ENCODE measurements at regions not wholly inside any gene's neighbourhood (a gene's known extent, or its start where the extent isn't known, plus 50 kb on each side); places are given as distances from the start of the nearest gene placed in this dataset.

GRCh38 chr1:218692808-218693207, 347.7 kb downstream of the TGFB2 start:
- Mint-ChIP-seq H3K9me3 (peaks cover 0 to 3% of the 10 kb centered on the region in 2 donors), H3K27me3 (ENCODE audit: low read depth) (no peaks in the 10 kb centered on the region), H3K27ac (no peak overlapping the region), H3K36me3 (ENCODE audit: insufficient read depth in 2 of 2) (no peaks in the 10 kb centered on the region), H3K4me3 (no peak overlapping the region), H3K4me1 (ENCODE audit: low read depth) (no peaks in the 10 kb centered on the region)
- DNase-seq (no peak), ATAC-seq (replicated peaks in 1 of 2) (no peak)

GRCh38 chr1:218693599-218693998, 348.5 kb downstream of the TGFB2 start:
- Mint-ChIP-seq H3K27me3 (ENCODE audit: low read depth) (no peaks in the 10 kb centered on the region), H3K9me3 (peaks cover 0 to 3% of the 10 kb centered on the region in 2 donors), H3K36me3 (ENCODE audit: insufficient read depth in 2 of 2) (no peaks in the 10 kb centered on the region), H3K4me1 (ENCODE audit: low read depth) (no peaks in the 10 kb centered on the region), H3K4me3 (no peak overlapping the region), H3K27ac (no peak overlapping the region)
- ATAC-seq (replicated peaks in 1 of 2) (no peak), DNase-seq (no peak)

- peaks cover 0 to 3% of the 10 kb centered on the region in 2 donors for H3K9me3 Mint-ChIP-seq
- no peak overlapping the region for H3K4me3 Mint-ChIP-seq
- H3K36me3 Mint-ChIP-seq (ENCODE audit: insufficient read depth in 2 of 2) = no peaks in the 10 kb centered on the region
- DNase-seq (no peak), ATAC-seq (replicated peaks in 1 of 2) (no peak)
- H3K4me1 Mint-ChIP-seq (ENCODE audit: low read depth) = no peaks in the 10 kb centered on the region
- H3K27ac Mint-ChIP-seq = no peak overlapping the region
- H3K27me3 Mint-ChIP-seq (ENCODE audit: low read depth) = no peaks in the 10 kb centered on the region
Measured at GRCh38 chr1:218694085-218694484, 348.9 kb downstream of the TGFB2 start.

- Mint-ChIP-seq H3K27ac (no peak overlapping the region), H3K36me3 (ENCODE audit: insufficient read depth in 2 of 2) (no peaks in the 10 kb centered on the region), H3K4me1 (ENCODE audit: low read depth) (no peaks in the 10 kb centered on the region), H3K27me3 (ENCODE audit: low read depth) (no peaks in the 10 kb centered on the region), H3K9me3 (peaks cover 0 to 3% of the 10 kb centered on the region in 2 donors), H3K4me3 (no peak overlapping the region)
- ATAC-seq (replicated peaks in 1 of 2) (no peak), DNase-seq (no peak)
Measured at GRCh38 chr1:218694636-218695035, 349.5 kb downstream of the TGFB2 start.

GRCh38 chr1:218695525-218695924, 350.4 kb downstream of the TGFB2 start:
- Mint-ChIP-seq H3K27ac (no peak overlapping the region), H3K4me3 (no peak overlapping the region), H3K9me3 (peaks cover 0 to 4% of the 10 kb centered on the region in 2 donors), H3K27me3 (ENCODE audit: low read depth) (no peaks in the 10 kb centered on the region), H3K4me1 (ENCODE audit: low read depth) (no peaks in the 10 kb centered on the region), H3K36me3 (ENCODE audit: insufficient read depth in 2 of 2) (no peaks in the 10 kb centered on the region)
- DNase-seq = no peak
- ATAC-seq (replicated peaks in 1 of 2) = no peak

GRCh38 chr1:218698141-218698540, 353.0 kb downstream of the TGFB2 start:
- peaks cover under 1 to 5% of the 10 kb centered on the region in 2 donors for H3K9me3 Mint-ChIP-seq

GRCh38 chr1:218699421-218699820, 354.3 kb downstream of the TGFB2 start:
- Mint-ChIP-seq H3K4me3 (no peak overlapping the region), H3K4me1 (ENCODE audit: low read depth) (no peaks in the 10 kb centered on the region), H3K9me3 (peaks cover 2 to 8% of the 10 kb centered on the region in 2 donors), H3K27me3 (ENCODE audit: low read depth) (no peaks in the 10 kb centered on the region), H3K27ac (no peak overlapping the region), H3K36me3 (ENCODE audit: insufficient read depth in 2 of 2) (no peaks in the 10 kb centered on the region)
- DNase-seq = no peak
- ATAC-seq (replicated peaks in 1 of 2) = no peak

More at GRCh38 chr1:218698141-218698540, 353.0 kb downstream of the TGFB2 start:
- Mint-ChIP-seq H3K4me1 (ENCODE audit: low read depth) (no peaks in the 10 kb centered on the region), H3K27ac (no peak overlapping the region), H3K36me3 (ENCODE audit: insufficient read depth in 2 of 2) (no peaks in the 10 kb centered on the region), H3K4me3 (no peak overlapping the region), H3K27me3 (ENCODE audit: low read depth) (no peaks in the 10 kb centered on the region)
- DNase-seq = no peak
- ATAC-seq (replicated peaks in 1 of 2) = no peak

- no peak overlapping the region for H3K27ac Mint-ChIP-seq
- H3K27me3 Mint-ChIP-seq (ENCODE audit: low read depth) = no peaks in the 10 kb centered on the region
- peaks cover 2 to 8% of the 10 kb centered on the region in 2 donors for H3K9me3 Mint-ChIP-seq
- DNase-seq = no peak
- H3K4me3 Mint-ChIP-seq = no peak overlapping the region
- no peak for ATAC-seq (replicated peaks in 1 of 2)
- no peaks in the 10 kb centered on the region for H3K4me1 Mint-ChIP-seq (ENCODE audit: low read depth)
- no peaks in the 10 kb centered on the region for H3K36me3 Mint-ChIP-seq (ENCODE audit: insufficient read depth in 2 of 2)
Measured at GRCh38 chr1:218699865-218700264, 354.7 kb downstream of the TGFB2 start.

GRCh38 chr1:218700666-218701065, 355.5 kb downstream of the TGFB2 start:
- Mint-ChIP-seq H3K9me3 (peaks cover 2 to 9% of the 10 kb centered on the region in 2 donors), H3K36me3 (ENCODE audit: insufficient read depth in 2 of 2) (no peaks in the 10 kb centered on the region), H3K27me3 (ENCODE audit: low read depth) (no peaks in the 10 kb centered on the region), H3K27ac (no peak overlapping the region), H3K4me3 (no peak overlapping the region), H3K4me1 (ENCODE audit: low read depth) (no peaks in the 10 kb centered on the region)
- ATAC-seq (replicated peaks in 1 of 2) (no peak), DNase-seq (no peak)

- H3K27ac Mint-ChIP-seq = no peak overlapping the region
- H3K4me3 Mint-ChIP-seq = no peak overlapping the region
- no peaks in the 10 kb centered on the region for H3K4me1 Mint-ChIP-seq (ENCODE audit: low read depth)
- no peaks in the 10 kb centered on the region for H3K36me3 Mint-ChIP-seq (ENCODE audit: insufficient read depth in 2 of 2)
- DNase-seq (no peak), ATAC-seq (replicated peaks in 1 of 2) (no peak)
- peaks cover 2 to 9% of the 10 kb centered on the region in 2 donors for H3K9me3 Mint-ChIP-seq
- no peaks in the 10 kb centered on the region for H3K27me3 Mint-ChIP-seq (ENCODE audit: low read depth)
Measured at GRCh38 chr1:218701131-218701530, 356.0 kb downstream of the TGFB2 start.

GRCh38 chr1:218702775-218703174, 357.6 kb downstream of the TGFB2 start:
- ATAC-seq (replicated peaks in 1 of 2) = no peak
- H3K27ac Mint-ChIP-seq = no peak overlapping the region
- no peak overlapping the region for H3K4me3 Mint-ChIP-seq
- no peaks in the 10 kb centered on the region for H3K36me3 Mint-ChIP-seq (ENCODE audit: insufficient read depth in 2 of 2)
- no peaks in the 10 kb centered on the region for H3K27me3 Mint-ChIP-seq (ENCODE audit: low read depth)
- DNase-seq = no peak
- no peaks in the 10 kb centered on the region for H3K4me1 Mint-ChIP-seq (ENCODE audit: low read depth)
- peaks cover 2 to 8% of the 10 kb centered on the region in 2 donors for H3K9me3 Mint-ChIP-seq

GRCh38 chr1:218703836-218704235, 358.7 kb downstream of the TGFB2 start:
- Mint-ChIP-seq H3K4me1 (ENCODE audit: low read depth) (no peaks in the 10 kb centered on the region), H3K27me3 (ENCODE audit: low read depth) (no peaks in the 10 kb centered on the region), H3K9me3 (peaks cover 2 to 8% of the 10 kb centered on the region in 2 donors), H3K27ac (no peak overlapping the region), H3K36me3 (ENCODE audit: insufficient read depth in 2 of 2) (no peaks in the 10 kb centered on the region), H3K4me3 (no peak overlapping the region)
- ATAC-seq (replicated peaks in 1 of 2) (no peak), DNase-seq (no peak)

- Mint-ChIP-seq H3K4me1 (ENCODE audit: low read depth) (no peaks in the 10 kb centered on the region), H3K36me3 (ENCODE audit: insufficient read depth in 2 of 2) (no peaks in the 10 kb centered on the region), H3K4me3 (no peak overlapping the region), H3K27me3 (ENCODE audit: low read depth) (no peaks in the 10 kb centered on the region), H3K9me3 (peaks cover 2 to 5% of the 10 kb centered on the region in 2 donors), H3K27ac (no peak overlapping the region)
- ATAC-seq (replicated peaks in 1 of 2) = no peak
- DNase-seq = no peak
Measured at GRCh38 chr1:218705391-218705790, 360.3 kb downstream of the TGFB2 start.

Measured in activated T-cell treated with anti-CD3 and anti-CD28 coated beads, Interleukin-2, amount 50 U/mL, for 72 hours (primary cell).